ENCODE measurements at regions not wholly inside any gene's neighbourhood (a gene's known extent, or its start where the extent isn't known, plus 50 kb on each side); places are given as distances from the start of the nearest gene placed in this dataset.

GRCh38 chr1:72911656-72912055 lies 629.3 kb upstream of the NEGR1 start:
- DNase-seq (no peak), ATAC-seq (ENCODE audit: low read depth in 2 of 2) (no peak)
- Mint-ChIP-seq H3K27ac (no peak overlapping the region), H3K9me3 (peaks cover 0 to 11% (median 0%) of the 10 kb centered on the region in 7 donors), H3K27me3 (no peaks in the 10 kb centered on the region), H3K36me3 (no peaks in the 10 kb centered on the region), H3K4me1 (no peaks in the 10 kb centered on the region), H3K4me3 (no peak overlapping the region)

GRCh38 chr1:72896256-72896655 lies 613.9 kb upstream of the NEGR1 start:
- DNase-seq (no peak), ATAC-seq (ENCODE audit: low read depth in 2 of 2) (no peak)
- Mint-ChIP-seq H3K27ac (no peak overlapping the region), H3K4me3 (no peak overlapping the region), H3K4me1 (no peaks in the 10 kb centered on the region), H3K27me3 (no peaks in the 10 kb centered on the region), H3K9me3 (peaks cover 0 to 2% (median 0%) of the 10 kb centered on the region in 7 donors), H3K36me3 (no peaks in the 10 kb centered on the region)

- Mint-ChIP-seq H3K4me3 (no peak overlapping the region), H3K27ac (no peak overlapping the region), H3K36me3 (no peaks in the 10 kb centered on the region), H3K9me3 (no peaks in the 10 kb centered on the region), H3K27me3 (no peaks in the 10 kb centered on the region), H3K4me1 (no peaks in the 10 kb centered on the region)
- ATAC-seq (ENCODE audit: low read depth in 2 of 2) (no peak), DNase-seq (no peak)
Observed at GRCh38 chr1:72892461-72892860, 610.1 kb upstream of the NEGR1 start.

GRCh38 chr1:72891976-72892375 lies 609.6 kb upstream of the NEGR1 start:
- Mint-ChIP-seq H3K4me1 (no peaks in the 10 kb centered on the region), H3K27me3 (no peaks in the 10 kb centered on the region), H3K4me3 (no peak overlapping the region), H3K36me3 (no peaks in the 10 kb centered on the region), H3K9me3 (no peaks in the 10 kb centered on the region), H3K27ac (no peak overlapping the region)
- DNase-seq (no peak), ATAC-seq (ENCODE audit: low read depth in 2 of 2) (no peak)

- Mint-ChIP-seq H3K36me3 (no peaks in the 10 kb centered on the region), H3K27ac (no peak overlapping the region), H3K9me3 (peaks cover 0 to 4% (median 0%) of the 10 kb centered on the region in 7 donors), H3K4me1 (no peaks in the 10 kb centered on the region), H3K27me3 (no peaks in the 10 kb centered on the region), H3K4me3 (no peak overlapping the region)
- ATAC-seq (ENCODE audit: low read depth in 2 of 2), result no peak
- DNase-seq, result no peak
Observed at GRCh38 chr1:72885841-72886240, 603.5 kb upstream of the NEGR1 start.

- no peak for ATAC-seq (ENCODE audit: low read depth in 2 of 2)
- no peak for DNase-seq
- H3K4me3 Mint-ChIP-seq, result no peak overlapping the region
- H3K4me1 Mint-ChIP-seq, result no peaks in the 10 kb centered on the region
- no peak overlapping the region for H3K27ac Mint-ChIP-seq
- H3K36me3 Mint-ChIP-seq, result no peaks in the 10 kb centered on the region
- H3K27me3 Mint-ChIP-seq, result no peaks in the 10 kb centered on the region
- H3K9me3 Mint-ChIP-seq, result peaks cover 0 to 4% (median 0%) of the 10 kb centered on the region in 7 donors
Observed at GRCh38 chr1:72885017-72885416, 602.7 kb upstream of the NEGR1 start.

- ATAC-seq (ENCODE audit: low read depth in 2 of 2), result no peak
- Mint-ChIP-seq H3K4me3 (no peak overlapping the region), H3K27ac (no peak overlapping the region)
Observed at GRCh38 chr1:72869873-72870272, 587.5 kb upstream of the NEGR1 start.

GRCh38 chr1:72869441-72869840 lies 587.1 kb upstream of the NEGR1 start:
- peaks cover 0 to 3% (median 0%) of the 10 kb centered on the region in 7 donors for H3K9me3 Mint-ChIP-seq
- DNase-seq, result no peak
- H3K4me1 Mint-ChIP-seq, result no peaks in the 10 kb centered on the region
- no peaks in the 10 kb centered on the region for H3K36me3 Mint-ChIP-seq
- no peaks in the 10 kb centered on the region for H3K27me3 Mint-ChIP-seq
- no peak overlapping the region for H3K27ac Mint-ChIP-seq
- ATAC-seq (ENCODE audit: low read depth in 2 of 2), result no peak
- no peak overlapping the region for H3K4me3 Mint-ChIP-seq

More at GRCh38 chr1:72869873-72870272, 587.5 kb upstream of the NEGR1 start:
- DNase-seq, result no peak
- H3K4me1 Mint-ChIP-seq, result no peaks in the 10 kb centered on the region
- no peaks in the 10 kb centered on the region for H3K36me3 Mint-ChIP-seq
- H3K9me3 Mint-ChIP-seq, result peaks cover 0 to 3% (median 0%) of the 10 kb centered on the region in 7 donors
- no peaks in the 10 kb centered on the region for H3K27me3 Mint-ChIP-seq

- Mint-ChIP-seq H3K27ac (no peak overlapping the region), H3K27me3 (no peaks in the 10 kb centered on the region), H3K36me3 (no peaks in the 10 kb centered on the region), H3K4me1 (no peaks in the 10 kb centered on the region), H3K4me3 (no peak overlapping the region), H3K9me3 (peaks cover 0 to 2% (median 0%) of the 10 kb centered on the region in 7 donors)
- ATAC-seq (ENCODE audit: low read depth in 2 of 2), result no peak
- DNase-seq, result no peak
Observed at GRCh38 chr1:72851597-72851996, 569.3 kb upstream of the NEGR1 start.

- no peaks in the 10 kb centered on the region for H3K36me3 Mint-ChIP-seq
- H3K9me3 Mint-ChIP-seq, result peaks cover 0 to 2% (median 0%) of the 10 kb centered on the region in 7 donors
Observed at GRCh38 chr1:72848997-72849396, 566.7 kb upstream of the NEGR1 start.

GRCh38 chr1:72847651-72848050 lies 565.3 kb upstream of the NEGR1 start:
- no peaks in the 10 kb centered on the region for H3K4me1 Mint-ChIP-seq
- peaks cover 0 to 3% (median 0%) of the 10 kb centered on the region in 7 donors for H3K9me3 Mint-ChIP-seq
- no peak overlapping the region for H3K4me3 Mint-ChIP-seq
- ATAC-seq (ENCODE audit: low read depth in 2 of 2), result no peak
- DNase-seq, result no peak
- no peaks in the 10 kb centered on the region for H3K36me3 Mint-ChIP-seq
- H3K27me3 Mint-ChIP-seq, result no peaks in the 10 kb centered on the region
- no peak overlapping the region for H3K27ac Mint-ChIP-seq

More at GRCh38 chr1:72848997-72849396, 566.7 kb upstream of the NEGR1 start:
- no peak for ATAC-seq (ENCODE audit: low read depth in 2 of 2)
- Mint-ChIP-seq H3K27ac (no peak overlapping the region), H3K27me3 (no peaks in the 10 kb centered on the region), H3K4me3 (no peak overlapping the region), H3K4me1 (no peaks in the 10 kb centered on the region)
- no peak for DNase-seq

- no peak overlapping the region for H3K4me3 Mint-ChIP-seq
- no peak overlapping the region for H3K27ac Mint-ChIP-seq
- DNase-seq (no peak), ATAC-seq (ENCODE audit: low read depth in 2 of 2) (no peak)
- H3K36me3 Mint-ChIP-seq, result no peaks in the 10 kb centered on the region
- H3K27me3 Mint-ChIP-seq, result no peaks in the 10 kb centered on the region
- H3K4me1 Mint-ChIP-seq, result no peaks in the 10 kb centered on the region
- peaks cover 0 to 6% (median 0%) of the 10 kb centered on the region in 7 donors for H3K9me3 Mint-ChIP-seq
Observed at GRCh38 chr1:72846476-72847278, 564.3 kb upstream of the NEGR1 start.

GRCh38 chr1:72845981-72846380 lies 563.6 kb upstream of the NEGR1 start:
- Mint-ChIP-seq H3K4me3 (no peak overlapping the region), H3K27ac (no peak overlapping the region), H3K9me3 (peaks cover 0 to 6% (median 0%) of the 10 kb centered on the region in 7 donors)

GRCh38 chr1:72845381-72845780 lies 563.0 kb upstream of the NEGR1 start:
- Mint-ChIP-seq H3K27ac (no peak overlapping the region), H3K9me3 (peaks cover 0 to 6% (median 0%) of the 10 kb centered on the region in 7 donors), H3K4me3 (no peak overlapping the region), H3K36me3 (no peaks in the 10 kb centered on the region), H3K27me3 (no peaks in the 10 kb centered on the region), H3K4me1 (no peaks in the 10 kb centered on the region)
- ATAC-seq (ENCODE audit: low read depth in 2 of 2) (no peak), DNase-seq (no peak)

More at GRCh38 chr1:72845981-72846380, 563.6 kb upstream of the NEGR1 start:
- Mint-ChIP-seq H3K27me3 (no peaks in the 10 kb centered on the region), H3K36me3 (no peaks in the 10 kb centered on the region), H3K4me1 (no peaks in the 10 kb centered on the region)
- no peak for ATAC-seq (ENCODE audit: low read depth in 2 of 2)
- no peak for DNase-seq

Measured in naive B cell (primary cell).